WTC11 (cell line): ENCODE measurements at regions not wholly inside any gene's neighbourhood (a gene's known extent, or its start where the extent isn't known, plus 50 kb on each side); places are given as distances from the start of the nearest gene placed in this dataset.

Experiments
- ATAC-seq: fragments of 200-7000 bp; cut with Tn5 transposase; 2 replicates; pipeline ENCODE4 v1.10.0; 2021; ENCODE audit warnings: mild to moderate bottlenecking, moderate library complexity
- CTCF ChIA-PET: fragments of 300-600 bp; sonication (Branson Sonifier 250); formaldehyde crosslinking; loops from one replicate; lab custom pipeline; 2021; ENCODE audit warnings: antibody characterized with exemption; lab: Charles Lee
- POLR2A ChIA-PET: fragments of 350-600 bp; sonication (Branson Sonifier 250); formaldehyde crosslinking; loops from one replicate; lab custom pipeline; 2021; ENCODE audit warnings: antibody characterized with exemption; lab: Charles Lee
- DNase-seq: peaks from one replicate; pipeline ENCODE4 v3.0.0; 2021; ENCODE audit warnings: low spot score
- H3K27ac Mint-ChIP-seq: 2 replicates; pipeline ENCODE4 v1.8.0; 2021; ENCODE audit warnings: mixed read lengths
- H3K27me3 Mint-ChIP-seq: 2 replicates; pipeline ENCODE4 v1.8.0; 2021; ENCODE audit warnings: low read depth, mild to moderate bottlenecking, moderate library complexity, mixed read lengths
- H3K36me3 Mint-ChIP-seq: 2 replicates; pipeline ENCODE4 v1.8.0; 2021; ENCODE audit warnings: mixed read lengths
- H3K4me1 Mint-ChIP-seq: 2 replicates; pipeline ENCODE4 v1.8.0; 2022; ENCODE audit warnings: mixed read lengths
- H3K4me3 Mint-ChIP-seq: 2 replicates; pipeline ENCODE4 v1.8.0; 2021; ENCODE audit warnings: mild to moderate bottlenecking, moderate library complexity, mixed read lengths
- H3K9me3 Mint-ChIP-seq: 2 replicates; pipeline ENCODE4 v1.8.0; 2021; ENCODE audit warnings: mixed read lengths
- ATF1 ChIP-seq: sonication (generic); formaldehyde crosslinking; IDR thresholded peaks from 2 replicates; pipeline ENCODE4 v1.8.1; 2023; ENCODE audit warnings: mild to moderate bottlenecking, moderate library complexity, missing genetic modification reagents
- ATF2 ChIP-seq: sonication (generic); formaldehyde crosslinking; IDR thresholded peaks from 2 replicates; pipeline ENCODE4 v1.8.1; 2022; ENCODE audit warnings: low read depth, missing genetic modification reagents, borderline replicate concordance
- CBFB ChIP-seq: sonication (generic); formaldehyde crosslinking; IDR thresholded peaks from 2 replicates; pipeline ENCODE4 v1.8.1; 2022; ENCODE audit warnings: mild to moderate bottlenecking, low read depth, missing genetic modification reagents
- CDX4 ChIP-seq: fragments of 250-450 bp; sonication (Bioruptor Pico); IDR thresholded peaks from 2 replicates; pipeline ENCODE4 v1.9.0; 2021; ENCODE audit warnings: moderate library complexity, mild to moderate bottlenecking, inconsistent platforms, borderline replicate concordance
- CREB1 ChIP-seq: sonication (generic); formaldehyde crosslinking; IDR thresholded peaks from 2 replicates; pipeline ENCODE4 v1.8.0; 2023; ENCODE audit warnings: mild to moderate bottlenecking, missing genetic modification reagents
- E2F1 ChIP-seq: sonication (generic); formaldehyde crosslinking; IDR thresholded peaks from 2 replicates; pipeline ENCODE4 v1.8.0; 2022; ENCODE audit warnings: mild to moderate bottlenecking, missing genetic modification reagents
- EMX1 ChIP-seq: fragments of 250-450 bp; sonication (Bioruptor Pico); IDR thresholded peaks from 2 replicates; pipeline ENCODE4 v1.8.0; 2021; ENCODE audit warnings: mild to moderate bottlenecking
- FOXP4 ChIP-seq: sonication (generic); formaldehyde crosslinking; IDR thresholded peaks from 2 replicates; pipeline ENCODE4 v1.8.0; 2022; ENCODE audit warnings: mild to moderate bottlenecking, missing genetic modification reagents
- GTF2I ChIP-seq: fragments of 250-450 bp; sonication (Bioruptor Pico); conservative IDR thresholded peaks from 2 replicates; pipeline ENCODE4 v1.4.0; 2021; ENCODE audit warnings: mild to moderate bottlenecking
- NFYB ChIP-seq: sonication (generic); formaldehyde crosslinking; conservative IDR thresholded peaks from 2 replicates; pipeline ENCODE4 v1.8.0; 2022; ENCODE audit warnings: low read depth, missing genetic modification reagents
- NR3C1 ChIP-seq: sonication (generic); formaldehyde crosslinking; conservative IDR thresholded peaks from 2 replicates; pipeline ENCODE4 v1.8.1; 2023; ENCODE audit warnings: low read depth, mild to moderate bottlenecking, missing genetic modification reagents
- SP1 ChIP-seq: sonication (generic); formaldehyde crosslinking; conservative IDR thresholded peaks from 2 replicates; pipeline ENCODE4 v1.8.1; 2022; ENCODE audit warnings: missing genetic modification reagents
- STAT6 ChIP-seq: sonication (generic); formaldehyde crosslinking; conservative IDR thresholded peaks from 2 replicates; pipeline ENCODE4 v1.8.1; 2023; ENCODE audit warnings: mild to moderate bottlenecking, low read depth, missing genetic modification reagents, moderate library complexity
- TEAD4 ChIP-seq: sonication (generic); formaldehyde crosslinking; IDR thresholded peaks from 2 replicates; pipeline ENCODE4 v1.8.0; 2022; ENCODE audit warnings: mild to moderate bottlenecking, missing genetic modification reagents
- ZBTB21 ChIP-seq: sonication (generic); formaldehyde crosslinking; IDR thresholded peaks from 2 replicates; pipeline ENCODE4 v1.8.1; 2023; ENCODE audit warnings: mild to moderate bottlenecking, missing genetic modification reagents, borderline replicate concordance
- ZNF219 ChIP-seq: sonication (generic); formaldehyde crosslinking; IDR thresholded peaks from 2 replicates; pipeline ENCODE4 v1.8.0; 2023; ENCODE audit warnings: missing genetic modification reagents, mild to moderate bottlenecking, borderline replicate concordance
- ZNF263 ChIP-seq: sonication (generic); formaldehyde crosslinking; IDR thresholded peaks from 2 replicates; pipeline ENCODE4 v1.8.1; 2022; ENCODE audit warnings: low read depth, mild to moderate bottlenecking, moderate library complexity, missing genetic modification reagents
- ZNF396 ChIP-seq: fragments of 250-450 bp; sonication (Bioruptor Pico); IDR thresholded peaks from 2 replicates; pipeline ENCODE4 v1.8.0; 2021; ENCODE audit warnings: mild to moderate bottlenecking, moderate library complexity, borderline replicate concordance
- ZNF512 ChIP-seq: sonication (generic); formaldehyde crosslinking; IDR thresholded peaks from 2 replicates; pipeline ENCODE4 v1.8.1; 2022; ENCODE audit warnings: missing genetic modification reagents, borderline replicate concordance

- peak; percentile 43 for ATAC-seq
Measured at GRCh38 chr18:57915865-57916582, 112.9 kb upstream of the ATP8B1 start.

GRCh38 chr18:57915248-57915647, 112.1 kb upstream of the ATP8B1 start:
- no peak for ATAC-seq
- no peak for TF ChIP-seq ATF2
- no peak overlapping the region for H3K4me3 Mint-ChIP-seq
- H3K4me1 Mint-ChIP-seq, result peaks cover 13% of the 10 kb centered on the region
- peaks cover 3% of the 10 kb centered on the region; the same call in 1 of the 2 replicates for H3K27me3 Mint-ChIP-seq
- H3K27ac Mint-ChIP-seq, result no peak overlapping the region
- H3K36me3 Mint-ChIP-seq, result no peaks in the 10 kb centered on the region
- no peak for DNase-seq
- peaks cover 15% of the 10 kb centered on the region for H3K9me3 Mint-ChIP-seq
- CTCF ChIA-PET, result no interaction called here
- POLR2A ChIA-PET, result no interaction called here

More at GRCh38 chr18:57915865-57916582, 112.9 kb upstream of the ATP8B1 start:
- DNase-seq, result no peak
- ChIA-PET CTCF (interaction anchor here (1.0 kb wide), 1 partner anchor 29 kb away, joined by 3 read pairs; no protein-coding TSS in a partner anchor), POLR2A (no interaction called here)
- peaks cover 3% of the 10 kb centered on the region; the same call in 1 of the 2 replicates for H3K27me3 Mint-ChIP-seq
- peaks cover 13% of the 10 kb centered on the region for H3K4me1 Mint-ChIP-seq
- no peak overlapping the region for H3K4me3 Mint-ChIP-seq
- H3K9me3 Mint-ChIP-seq, result peaks cover 15% of the 10 kb centered on the region
- H3K36me3 Mint-ChIP-seq, result no peaks in the 10 kb centered on the region
- no peak overlapping the region for H3K27ac Mint-ChIP-seq
- TF ChIP-seq ATF1 (CRISPR knock-in tag), result no peak
- TF ChIP-seq ZNF512 (CRISPR knock-in tag), result no peak
- no peak for TF ChIP-seq ZNF396 (CRISPR knock-in tag)
- no peak for TF ChIP-seq EMX1 (CRISPR knock-in tag)
- no peak for TF ChIP-seq CREB1
- no peak for TF ChIP-seq STAT6 (CRISPR knock-in tag)

- no peak overlapping the region for H3K4me3 Mint-ChIP-seq
- no peaks in the 10 kb centered on the region for H3K36me3 Mint-ChIP-seq
- peaks cover 7% of the 10 kb centered on the region for H3K9me3 Mint-ChIP-seq
- POLR2A ChIA-PET, result no interaction called here
- CTCF ChIA-PET, result interaction anchor here (0.6 kb wide), 2 partner anchors 87 to 494 kb away, joined by 3 to 4 read pairs; no protein-coding TSS in a partner anchor
- peaks cover 13% of the 10 kb centered on the region for H3K4me1 Mint-ChIP-seq
- H3K27me3 Mint-ChIP-seq, result peaks cover 3% of the 10 kb centered on the region; the same call in 1 of the 2 replicates
- no peak overlapping the region for H3K27ac Mint-ChIP-seq
- no peak for DNase-seq
- ATAC-seq, result no peak
- TF ChIP-seq SP1, result no peak
- TF ChIP-seq ZBTB21, result no peak
- TF ChIP-seq E2F1 (CRISPR knock-in tag), result no peak
- TF ChIP-seq CBFB (CRISPR knock-in tag), result no peak
- no peak for TF ChIP-seq ZNF263 (CRISPR knock-in tag)
- no peak for TF ChIP-seq ZNF219 (CRISPR knock-in tag)
- no peak for TF ChIP-seq GTF2I (CRISPR knock-in tag)
- TF ChIP-seq NFYB (CRISPR knock-in tag), result no peak
- no peak for TF ChIP-seq CDX4
- no peak for TF ChIP-seq TEAD4 (CRISPR knock-in tag)
- no peak for TF ChIP-seq EMX1 (CRISPR knock-in tag)
- no peak for TF ChIP-seq FOXP4
- no peak for TF ChIP-seq NR3C1 (CRISPR knock-in tag)
Measured at GRCh38 chr18:57913686-57914085, 110.6 kb upstream of the ATP8B1 start.
